Smooth muscle cell (in vitro differentiated cells): ENCODE measurements at regions not wholly inside any gene's neighbourhood (a gene's known extent, or its start where the extent isn't known, plus 50 kb on each side); places are given as distances from the start of the nearest gene placed in this dataset.
"Not testable (repeated sequence)": the region's sequence is repeated elsewhere in the genome, so short reads cannot be mapped to it uniquely, and the experiment has no call there.

ENCODE experiments used
- DNase-seq: peaks from one replicate; lab custom pipeline; 2025; ENCODE audit not compliant: unreplicated experiment; lab: John Stamatoyannopoulos, UW
- H2AFZ ChIP-seq: fragments of 200-600 bp; sonication (generic); 2 replicates; pipeline ENCODE4 v1.6.0; 2016; ENCODE audit warnings: antibody characterized with exemption, low read depth, mild to moderate bottlenecking
- H3F3A ChIP-seq: fragments of 200-600 bp; sonication (generic); 2 replicates; pipeline ENCODE4 v1.6.0; 2017; ENCODE audit warnings: antibody characterized with exemption, low read depth
- H3K27ac ChIP-seq: fragments of 200-600 bp; sonication (generic); 2 replicates; pipeline ENCODE4 v1.5.1; 2016; ENCODE audit warnings: low read depth, mild to moderate bottlenecking
- H3K27me3 ChIP-seq: fragments of 200-600 bp; sonication (generic); 2 replicates; pipeline ENCODE4 v1.6.1; 2016; ENCODE audit warnings: low read depth, mild to moderate bottlenecking
- H3K36me3 ChIP-seq: fragments of 200-600 bp; sonication (generic); 2 replicates; pipeline ENCODE4 v1.5.1; 2016; ENCODE audit warnings: low read depth
- H3K4me1 ChIP-seq: fragments of 200-600 bp; sonication (generic); 2 replicates; pipeline ENCODE4 v1.5.1; 2016; ENCODE audit warnings: low read depth
- H3K4me2 ChIP-seq: fragments of 200-600 bp; sonication (generic); 2 replicates; pipeline ENCODE4 v1.6.0; 2016; ENCODE audit warnings: mild to moderate bottlenecking
- H3K4me3 ChIP-seq: fragments of 200-600 bp; sonication (generic); 2 replicates; pipeline ENCODE4 v1.5.1; 2016; ENCODE audit warnings: mild to moderate bottlenecking
- H3K79me2 ChIP-seq: fragments of 200-600 bp; sonication (generic); 2 replicates; pipeline ENCODE4 v1.6.0; 2016; ENCODE audit warnings: low read depth, mild to moderate bottlenecking
- H3K9ac ChIP-seq: fragments of 200-600 bp; sonication (generic); 2 replicates; pipeline ENCODE4 v1.6.0; 2016; ENCODE audit warnings: low read depth
- H3K9me3 ChIP-seq: fragments of 200-600 bp; sonication (generic); replicated peaks from 2 replicates; pipeline ENCODE4 v1.5.1; 2016; ENCODE audit warnings: low read depth
- H4K20me1 ChIP-seq: fragments of 200-600 bp; sonication (generic); 2 replicates; pipeline ENCODE4 v1.6.0; 2016; ENCODE audit warnings: low read depth
- WGBS: methylation state at CpG from one replicate; pipeline ENCODE4 v1.1.7; 2016; ENCODE audit warnings: low lambda C conversion rate; 5-methylcytosine and 5-hydroxymethylcytosine counted together
- TF ChIP-seq, protein P1 (sequence below): fragments of 200-600 bp; sonication (generic); IDR thresholded peaks from 2 replicates; pipeline ENCODE4 v1.5.1; 2017; ENCODE audit warnings: borderline replicate concordance, mild to moderate bottlenecking, antibody characterized with exemption; ENCODE audit not compliant: insufficient read depth, poor library complexity, severe bottlenecking

- Histone ChIP-seq H3K9me3 (no peaks in the 10 kb centered on the region), H3K4me1 (no peaks in the 10 kb centered on the region), H3K27me3 (peaks cover 3% of the 10 kb centered on the region), H3K27ac (no peak overlapping the region), H3K79me2 (no peaks in the 10 kb centered on the region), H3K4me2 (no peak overlapping the region), H3K36me3 (no peaks in the 10 kb centered on the region), H3F3A (no peaks in the 10 kb centered on the region), H3K4me3 (no peak overlapping the region), H2AFZ (no peak overlapping the region), H3K9ac (no peak overlapping the region), H4K20me1 (no peaks in the 10 kb centered on the region)
- TF ChIP-seq, protein P1, sequence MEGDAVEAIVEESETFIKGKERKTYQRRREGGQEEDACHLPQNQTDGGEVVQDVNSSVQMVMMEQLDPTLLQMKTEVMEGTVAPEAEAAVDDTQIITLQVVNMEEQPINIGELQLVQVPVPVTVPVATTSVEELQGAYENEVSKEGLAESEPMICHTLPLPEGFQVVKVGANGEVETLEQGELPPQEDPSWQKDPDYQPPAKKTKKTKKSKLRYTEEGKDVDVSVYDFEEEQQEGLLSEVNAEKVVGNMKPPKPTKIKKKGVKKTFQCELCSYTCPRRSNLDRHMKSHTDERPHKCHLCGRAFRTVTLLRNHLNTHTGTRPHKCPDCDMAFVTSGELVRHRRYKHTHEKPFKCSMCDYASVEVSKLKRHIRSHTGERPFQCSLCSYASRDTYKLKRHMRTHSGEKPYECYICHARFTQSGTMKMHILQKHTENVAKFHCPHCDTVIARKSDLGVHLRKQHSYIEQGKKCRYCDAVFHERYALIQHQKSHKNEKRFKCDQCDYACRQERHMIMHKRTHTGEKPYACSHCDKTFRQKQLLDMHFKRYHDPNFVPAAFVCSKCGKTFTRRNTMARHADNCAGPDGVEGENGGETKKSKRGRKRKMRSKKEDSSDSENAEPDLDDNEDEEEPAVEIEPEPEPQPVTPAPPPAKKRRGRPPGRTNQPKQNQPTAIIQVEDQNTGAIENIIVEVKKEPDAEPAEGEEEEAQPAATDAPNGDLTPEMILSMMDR: no peak
- WGBS: 88% methylated on average over 2 of the region's 2 CpGs
- DNase-seq: no peak
Observed at GRCh38 chr20:4431446-4431845, 182.4 kb upstream of the ADRA1D start.

- not testable (repeated sequence) for H3K27me3 ChIP-seq, H4K20me1 ChIP-seq, H3F3A ChIP-seq, H2AFZ ChIP-seq, H3K9me3 ChIP-seq, H3K27ac ChIP-seq, H3K79me2 ChIP-seq, H3K4me1 ChIP-seq, H3K4me2 ChIP-seq, H3K36me3 ChIP-seq, H3K9ac ChIP-seq, DNase-seq, H3K4me3 ChIP-seq
- 77% methylated on average over 11 of the region's 11 CpGs for WGBS
Observed at GRCh38 chr20:4430826-4431225, 181.7 kb upstream of the ADRA1D start.

DNA sequence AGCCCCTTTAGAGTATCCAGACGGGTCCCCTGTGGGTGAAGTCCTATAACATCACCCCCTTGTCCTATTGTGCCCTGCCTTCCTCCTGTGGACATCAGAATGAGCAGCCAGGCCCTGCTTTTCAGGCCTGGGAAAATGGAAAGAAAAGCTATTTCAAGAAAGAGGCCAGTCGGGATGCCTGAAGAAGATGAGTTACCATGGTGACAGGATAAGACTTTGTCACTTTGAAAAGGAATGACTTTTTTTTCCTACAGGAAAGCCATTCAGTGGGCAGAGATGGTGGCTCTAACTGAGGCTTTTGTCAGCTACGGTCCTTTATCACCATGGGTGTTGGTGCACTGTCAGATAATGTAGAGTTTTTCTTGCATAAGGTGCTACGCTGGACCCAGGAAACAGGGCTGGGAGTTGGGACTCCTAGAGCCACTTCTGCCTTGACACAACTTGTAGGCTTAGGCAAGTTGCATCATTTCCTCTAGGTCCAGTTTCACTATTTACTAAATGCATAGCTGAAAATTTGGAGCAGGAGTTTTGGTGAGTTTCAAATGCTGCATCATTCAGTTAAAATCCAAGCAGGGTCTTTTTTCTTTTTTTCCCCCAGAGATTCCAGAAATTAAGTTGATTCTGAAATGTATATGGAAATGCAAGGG is 179.0 kb upstream of the ADRA1D start:
- Histone ChIP-seq H3K79me2 (no peaks in the 10 kb centered on the region), H4K20me1 (no peaks in the 10 kb centered on the region), H3K27ac (no peak overlapping the region), H3K9ac (no peak overlapping the region), H2AFZ (no peak overlapping the region), H3F3A (no peaks in the 10 kb centered on the region), H3K4me1 (no peaks in the 10 kb centered on the region), H3K9me3 (no peaks in the 10 kb centered on the region), H3K27me3 (peaks cover 12% of the 10 kb centered on the region), H3K36me3 (no peaks in the 10 kb centered on the region), H3K4me3 (no peak overlapping the region), H3K4me2 (no peak overlapping the region)
- no peak for DNase-seq
- WGBS: 80% methylated on average over 4 of the region's 4 CpGs
- TF ChIP-seq, protein P1: no peak

DNA sequence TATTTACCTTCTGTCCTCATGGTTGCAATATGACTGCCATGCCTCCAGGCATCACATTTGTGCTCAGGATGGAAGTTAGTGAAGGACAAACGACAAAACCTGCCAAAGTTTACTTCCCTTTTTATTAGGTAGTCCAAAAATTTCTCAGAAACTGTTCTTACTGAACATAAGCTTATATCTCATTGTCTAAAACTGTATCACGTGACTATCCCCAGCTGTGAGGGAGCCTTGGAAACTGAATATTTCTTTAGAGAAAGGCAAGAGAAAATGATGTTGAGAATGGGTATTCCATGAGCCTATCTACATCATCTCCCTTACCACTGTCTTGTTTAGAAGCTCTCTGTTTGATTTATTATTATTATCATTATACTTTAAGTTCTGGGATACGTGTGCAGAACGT is 169.1 kb upstream of the ADRA1D start:
- Histone ChIP-seq H3K9me3 (no peaks in the 10 kb centered on the region), H4K20me1 (no peaks in the 10 kb centered on the region), H3K36me3 (no peaks in the 10 kb centered on the region), H3K9ac (no peak overlapping the region), H3K4me3 (no peak overlapping the region), H3F3A (no peaks in the 10 kb centered on the region), H3K4me2 (no peak overlapping the region), H3K4me1 (no peaks in the 10 kb centered on the region), H3K27ac (no peak overlapping the region), H3K79me2 (no peaks in the 10 kb centered on the region), H3K27me3 (no peaks in the 10 kb centered on the region), H2AFZ (no peak overlapping the region)
- TF ChIP-seq, protein P1: no peak
- no peak for DNase-seq
- WGBS: 81% methylated on average over 4 of the region's 4 CpGs
